ENCODE measurements at regions not wholly inside any gene's neighbourhood (a gene's known extent, or its start where the extent isn't known, plus 50 kb on each side); places are given as distances from the start of the nearest gene placed in this dataset.
"Not testable (repeated sequence)": the region's sequence is repeated elsewhere in the genome, so short reads cannot be mapped to it uniquely, and the experiment has no call there.

GRCh38 chr1:143842058-143842457 is 129.7 kb downstream of the FAM72C start:
- not testable (repeated sequence) for TF ChIP-seq EZH2 (IDR thresholded peaks at IDR 0.05; ENCODE audit: insufficient read depth, poor library complexity, severe bottlenecking); EZH2phosphoT487 (IDR thresholded peaks at IDR 0.05; ENCODE audit: insufficient read depth, low read depth)

Measured in GM23248 (cell line).